ENCODE measurements at regions not wholly inside any gene's neighbourhood (a gene's known extent, or its start where the extent isn't known, plus 50 kb on each side); places are given as distances from the start of the nearest gene placed in this dataset.

DNA sequence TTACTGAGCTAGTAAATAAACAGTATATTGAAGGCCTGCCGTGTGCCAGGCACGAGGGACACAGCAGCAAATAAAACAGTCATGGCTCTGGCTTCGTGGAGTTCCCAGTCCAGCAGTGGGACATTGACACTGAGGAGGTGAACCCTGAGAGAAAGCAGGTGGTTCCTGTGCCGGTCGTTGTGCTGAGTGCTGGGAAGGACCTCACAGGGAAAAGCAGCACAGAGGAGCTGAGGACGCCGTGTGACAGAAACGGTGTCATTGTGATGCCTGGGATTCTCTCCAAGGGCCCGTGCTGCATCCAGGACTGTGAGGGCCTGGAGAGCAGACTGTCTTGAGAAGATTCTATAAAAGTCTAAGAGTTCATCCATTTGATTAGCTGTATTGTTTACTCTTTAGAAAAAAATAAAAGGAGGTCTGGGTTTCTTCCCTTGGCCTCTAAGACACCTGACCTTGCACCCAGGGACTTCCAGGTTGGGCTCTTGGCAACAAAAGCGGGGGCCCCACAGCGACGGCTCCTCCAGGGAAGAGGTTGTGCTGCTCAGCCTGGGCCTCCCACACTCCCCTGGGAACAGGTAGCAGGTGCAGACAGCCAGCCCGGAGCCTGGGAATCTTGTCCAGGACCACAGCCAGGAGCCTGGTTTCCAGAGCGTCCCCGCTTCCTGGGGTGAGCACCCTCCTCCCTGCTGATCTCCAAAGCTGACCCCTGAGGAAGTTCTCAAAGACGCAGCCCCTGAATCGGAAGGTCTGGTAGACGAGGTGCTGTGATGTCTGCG lies 251.2 kb upstream of the PMEPA1 start:
- DNase-seq: no peak

DNA sequence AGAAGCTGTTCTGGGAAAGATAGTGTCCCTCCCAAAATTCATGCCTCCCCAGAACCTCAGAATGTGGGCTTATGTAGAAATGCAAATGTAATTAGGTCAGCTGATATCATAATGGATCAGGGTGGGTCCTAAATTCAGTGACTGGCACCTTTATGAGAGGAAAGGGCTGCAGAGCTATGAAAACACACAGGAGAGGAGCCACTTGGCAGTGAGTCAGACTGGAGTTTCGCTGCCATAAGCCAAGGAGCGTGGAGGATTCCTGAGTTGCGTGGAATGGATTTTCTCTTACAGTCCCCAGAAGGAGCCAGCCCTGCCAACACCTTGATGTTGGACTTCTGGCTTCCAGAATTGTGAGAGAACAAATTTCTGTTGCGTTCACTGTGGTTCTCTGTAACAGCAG lies 249.8 kb upstream of the PMEPA1 start:
- DNase-seq: no peak

DNA sequence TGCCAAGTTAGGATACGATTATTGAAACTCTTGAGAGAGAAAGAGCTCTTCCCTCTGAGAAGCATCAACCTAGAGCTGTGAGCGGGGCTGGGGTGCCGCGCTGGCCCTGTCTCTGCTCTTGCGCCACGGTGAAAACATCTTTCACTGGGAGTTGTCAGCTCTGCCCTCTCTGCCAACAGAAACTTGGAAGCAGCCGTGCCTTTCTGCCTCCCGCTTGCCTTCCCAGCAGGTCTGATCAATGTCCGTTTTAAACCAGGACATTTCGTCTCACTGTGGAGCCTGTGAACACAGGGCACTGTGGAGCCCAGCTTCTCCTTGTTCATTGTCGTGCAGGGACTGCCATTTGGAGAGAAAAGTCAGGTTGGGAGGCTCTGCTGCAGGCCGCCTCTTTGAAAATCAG lies 249.2 kb upstream of the PMEPA1 start:
- no peak for DNase-seq

DNA sequence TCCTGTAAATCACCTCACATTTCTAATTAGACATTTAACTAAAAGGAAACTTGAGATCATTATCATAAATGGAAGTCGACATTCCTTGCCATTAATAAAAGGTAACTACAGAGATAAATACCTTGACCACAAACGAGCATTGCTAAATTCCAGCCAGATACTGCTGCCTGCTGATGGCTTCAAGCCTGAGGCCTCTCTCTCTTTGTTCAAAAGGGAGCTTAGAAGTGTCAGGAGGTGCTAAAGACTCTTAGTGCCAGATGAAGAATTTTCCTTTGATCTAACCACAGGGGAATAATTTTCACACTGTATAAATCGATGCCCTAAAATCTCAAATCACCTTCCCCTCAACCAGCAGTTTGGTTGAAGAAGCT lies 248.2 kb upstream of the PMEPA1 start:
- DNase-seq: no peak

DNA sequence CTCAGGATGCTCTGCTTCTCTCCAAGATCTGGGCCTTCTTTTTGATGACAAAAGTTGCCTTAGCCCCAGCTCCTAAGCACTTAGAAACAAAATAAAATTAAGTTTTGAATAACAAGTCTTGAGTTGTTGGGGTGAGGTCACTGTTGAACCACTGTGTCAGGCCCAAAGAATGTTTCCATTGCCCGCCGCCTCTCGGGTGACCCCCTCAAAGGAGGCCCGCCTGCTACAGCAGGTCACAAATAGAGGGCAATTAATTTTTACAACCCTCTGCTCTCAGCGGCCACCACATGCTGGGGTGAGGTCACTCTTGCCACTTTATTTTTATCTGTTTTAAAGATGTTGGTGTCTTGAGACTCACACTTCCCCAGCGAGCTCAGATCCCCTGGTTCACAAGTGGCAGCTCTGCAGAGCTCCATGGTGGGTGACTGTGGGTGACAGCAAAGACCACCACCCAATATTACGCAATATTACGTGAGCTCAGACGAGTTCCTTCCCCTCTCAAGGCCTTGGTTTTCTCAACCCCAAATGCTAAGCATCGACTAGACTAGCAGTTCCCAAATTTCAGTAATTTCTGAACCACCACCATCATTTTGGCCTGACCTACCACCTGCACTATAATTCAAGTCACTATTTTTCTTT lies 247.7 kb upstream of the PMEPA1 start:
- no peak for DNase-seq

DNA sequence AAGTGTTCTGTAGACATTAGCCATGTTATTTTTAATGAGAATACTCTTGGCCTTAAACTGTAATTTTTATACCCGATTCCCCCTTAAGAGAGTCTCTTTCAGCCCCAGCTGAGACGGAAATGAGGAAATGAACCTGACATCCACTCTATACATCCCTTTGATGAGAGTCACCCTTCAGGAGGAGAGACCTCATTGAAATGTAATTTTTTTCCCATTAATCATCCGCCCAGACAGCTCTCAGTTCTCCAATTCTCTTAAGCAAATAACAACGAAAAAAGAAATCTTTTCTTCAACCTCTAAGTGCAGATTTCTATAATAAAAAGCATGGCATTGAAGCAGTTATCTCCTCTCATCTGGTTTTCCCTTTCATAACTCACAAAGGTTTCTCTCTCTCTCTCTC lies 243.8 kb upstream of the PMEPA1 start:
- no peak for DNase-seq

DNA sequence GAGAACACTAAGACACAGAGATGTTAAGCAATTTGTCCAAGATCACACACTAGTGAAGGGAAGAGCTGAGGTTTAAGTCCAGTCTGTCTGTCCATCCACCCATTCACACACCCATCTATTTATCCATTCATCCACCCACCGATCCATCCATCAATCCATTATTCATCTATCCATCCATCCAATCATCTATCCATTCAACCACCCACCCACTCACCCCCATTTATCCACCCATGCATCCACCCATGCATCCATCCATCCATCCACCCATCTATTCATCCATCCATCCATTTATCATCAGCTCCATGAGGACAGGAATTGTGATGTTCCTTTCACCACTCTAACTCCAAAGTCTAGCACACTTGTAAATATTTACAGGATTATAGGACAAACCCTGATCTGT lies 242.3 kb upstream of the PMEPA1 start:
- DNase-seq: no peak

DNA sequence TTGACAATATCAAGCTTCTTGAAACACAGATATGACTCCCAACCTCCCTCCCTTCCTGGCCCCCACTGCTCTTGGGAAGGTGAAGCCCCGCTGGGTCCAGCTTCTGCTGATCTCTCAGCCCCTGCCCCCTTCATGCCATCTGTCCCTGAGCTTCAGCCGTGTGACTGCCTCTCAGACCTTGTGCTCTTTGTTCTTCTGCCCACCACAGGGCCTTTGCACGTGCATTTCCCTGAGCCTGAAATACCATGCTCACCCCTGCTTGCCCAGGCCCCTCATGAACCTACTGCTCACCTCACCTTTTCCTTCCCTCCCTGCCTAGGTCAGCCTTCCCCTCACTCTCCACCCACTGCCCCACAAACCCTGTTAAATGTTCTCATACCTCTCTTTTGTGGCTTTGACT lies 241.7 kb upstream of the PMEPA1 start:
- DNase-seq: no peak

DNA sequence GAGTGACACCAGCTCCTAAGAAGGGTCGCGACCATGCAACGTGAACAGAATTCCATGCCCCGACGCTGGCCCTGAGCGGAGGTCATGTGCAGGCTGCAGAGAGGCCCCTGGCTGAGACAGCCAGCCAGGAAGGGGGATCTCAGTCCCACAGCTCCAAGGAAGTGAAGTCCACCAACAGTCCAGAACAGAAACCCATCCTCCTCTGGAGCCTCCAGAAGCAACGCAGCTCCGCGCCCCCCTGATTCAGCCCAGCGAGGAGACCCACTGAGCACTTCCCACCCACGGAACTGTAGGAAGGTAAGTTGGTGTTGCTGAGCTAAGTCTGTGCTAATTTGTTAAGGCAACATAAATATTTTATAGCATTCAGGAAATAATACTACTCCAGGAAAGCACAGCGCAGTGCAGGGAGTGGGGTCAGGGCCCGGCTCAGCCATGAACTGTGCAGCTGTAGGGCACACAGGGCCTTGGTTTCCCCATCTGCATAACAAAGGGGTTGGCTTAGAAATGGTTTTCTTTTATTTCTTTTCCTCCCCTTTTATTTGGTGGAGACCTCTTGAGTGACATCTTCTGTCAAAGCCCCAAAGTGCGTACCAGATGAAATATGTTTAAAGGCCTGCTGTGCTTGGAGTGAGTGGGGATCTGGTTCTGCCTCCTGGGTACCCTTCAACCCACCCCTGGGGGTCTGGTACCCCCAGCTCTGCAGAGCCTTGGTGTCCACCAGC lies 241.1 kb upstream of the PMEPA1 start:
- no peak for DNase-seq

DNA sequence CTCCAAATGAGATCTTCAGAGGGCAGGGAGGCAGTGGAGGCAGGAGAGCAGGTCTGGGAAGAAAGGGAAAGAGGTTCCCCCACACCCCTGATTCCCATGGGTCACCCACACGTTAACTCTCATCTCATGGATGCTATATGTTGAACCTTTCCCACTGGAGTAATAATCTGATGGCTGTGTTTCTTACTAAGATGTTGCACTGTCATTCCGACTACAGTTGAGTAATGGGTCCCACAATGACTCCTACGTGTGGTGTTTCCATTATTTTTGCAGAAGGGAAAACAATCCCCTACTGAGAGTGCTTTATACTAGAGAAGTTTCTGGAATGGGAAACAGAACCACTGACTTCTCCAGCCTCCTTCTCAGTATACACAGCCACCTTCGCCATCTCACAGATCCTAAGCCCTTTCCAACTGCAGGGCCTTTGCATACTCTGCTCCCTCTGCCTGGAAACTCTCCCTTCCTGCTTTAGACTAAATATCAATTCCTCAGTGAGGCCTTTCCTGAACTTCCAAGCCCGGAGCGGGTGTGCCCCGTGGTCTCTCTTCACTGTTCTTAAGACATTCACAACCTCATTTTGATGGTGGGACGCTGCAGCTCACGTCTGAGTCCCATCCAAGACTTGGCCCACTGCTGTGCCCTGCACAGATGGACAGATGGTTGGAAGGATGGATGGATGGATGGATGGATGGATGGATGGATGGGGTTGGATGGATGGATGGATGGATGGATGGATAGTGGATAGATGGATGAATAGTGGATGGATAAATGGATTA lies 238.6 kb upstream of the PMEPA1 start:
- DNase-seq: no peak

DNA sequence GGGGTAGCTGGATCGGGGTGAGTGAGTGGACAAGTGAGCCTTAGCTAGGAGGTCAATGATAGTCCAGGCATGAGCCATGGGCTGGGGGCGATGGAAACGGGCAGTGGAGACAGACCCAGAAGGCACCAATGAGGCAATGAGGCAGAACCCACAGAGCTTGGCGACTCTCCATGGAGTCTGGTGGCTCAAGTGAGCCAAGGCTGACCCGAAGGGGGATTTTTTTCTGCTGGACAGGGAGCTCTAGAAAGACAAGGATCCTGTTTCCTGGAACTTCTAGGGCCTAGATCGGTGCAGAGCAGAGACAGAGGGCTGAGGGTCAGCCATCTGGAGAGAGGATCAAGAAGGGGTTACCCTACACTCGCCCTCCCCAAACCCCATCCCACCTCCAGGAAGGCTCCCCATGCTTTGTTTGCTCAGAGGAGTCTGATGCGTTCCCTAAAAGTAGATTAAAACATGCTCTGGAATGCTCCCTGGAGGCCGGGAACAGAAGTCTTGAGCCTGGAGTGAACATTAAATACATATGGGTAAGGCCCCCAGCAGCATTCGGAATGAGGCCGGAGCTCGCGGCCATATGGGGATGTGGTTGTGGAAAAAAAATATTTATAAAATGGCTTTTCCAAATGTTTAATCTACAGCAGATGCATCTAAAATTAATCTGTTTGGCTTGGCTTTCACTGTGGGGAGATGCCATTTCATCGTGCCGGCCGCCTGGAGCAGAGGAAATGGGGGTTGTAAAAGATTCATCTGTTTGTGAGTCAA lies 237.8 kb upstream of the PMEPA1 start:
- DNase-seq: no peak

DNA sequence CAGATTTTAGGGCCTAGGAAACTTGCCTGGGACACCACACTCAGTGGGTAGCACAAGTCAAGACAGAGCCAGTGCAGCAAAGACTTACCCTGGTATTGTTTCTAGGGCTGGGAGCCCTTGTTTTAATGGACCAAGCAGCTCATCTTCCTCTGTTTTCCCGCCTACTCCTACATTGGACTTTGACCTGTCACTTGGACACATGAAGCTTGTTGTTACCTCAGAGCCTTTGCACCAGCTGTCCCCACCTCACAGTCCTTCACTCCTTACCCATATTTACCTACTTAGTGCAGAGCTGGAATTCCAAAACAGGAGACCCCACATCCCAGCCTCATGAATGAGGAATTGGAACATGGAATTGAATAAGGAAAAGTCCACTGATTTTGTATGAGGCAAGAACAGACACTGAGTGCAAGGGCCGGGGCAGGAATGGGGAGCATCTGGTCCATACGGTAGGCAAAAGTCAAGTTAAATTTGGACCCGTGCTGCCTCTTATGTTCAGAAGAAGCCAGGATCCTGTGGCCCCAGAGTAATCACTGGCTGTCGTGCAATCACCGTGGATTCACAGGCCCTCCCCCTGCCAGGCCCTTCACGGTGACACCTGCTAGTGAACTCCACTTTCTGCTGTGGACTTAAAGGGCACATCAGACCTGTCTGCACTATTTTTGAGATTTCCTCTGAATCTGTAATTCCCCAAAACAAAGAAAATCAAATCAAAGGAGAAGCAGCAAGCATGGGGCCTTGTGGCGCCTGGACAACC lies 236.9 kb upstream of the PMEPA1 start:
- no peak for DNase-seq

DNA sequence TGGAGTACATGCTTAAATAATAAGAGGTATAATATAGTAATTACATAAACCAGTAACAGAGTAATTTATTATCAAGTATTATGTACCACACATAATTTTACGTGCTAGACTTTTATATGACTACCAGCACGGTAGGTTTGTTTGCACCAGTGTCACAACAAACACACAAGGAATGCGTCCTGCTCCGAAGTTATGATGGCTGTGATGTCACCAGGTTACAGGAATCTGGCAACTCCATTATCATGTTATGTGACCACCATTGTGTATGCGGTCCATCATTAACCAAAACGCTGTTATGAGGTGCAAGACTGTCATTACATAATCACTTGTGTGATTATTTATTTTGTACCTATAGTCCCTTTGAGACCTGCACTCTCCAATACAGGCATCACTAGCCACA lies 235.2 kb upstream of the PMEPA1 start:
- no peak for DNase-seq

DNA sequence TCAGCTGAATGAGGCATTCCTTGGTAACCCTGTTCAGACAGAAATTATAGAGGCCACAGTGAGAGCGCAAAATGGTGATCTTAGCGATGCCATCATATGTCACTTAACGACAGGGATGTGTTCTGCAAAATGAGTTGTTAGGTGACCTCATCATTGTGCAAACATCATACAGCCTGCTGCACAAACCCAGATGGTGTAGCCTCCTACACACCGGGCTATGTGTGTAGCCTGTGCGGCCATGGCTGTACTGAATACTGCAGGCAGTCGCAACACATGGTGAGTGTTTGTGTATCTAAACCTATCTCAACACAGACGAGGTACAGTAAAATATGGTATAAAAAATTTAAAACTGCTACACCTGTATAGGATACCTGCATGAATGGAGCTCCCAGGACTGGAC lies 234.1 kb upstream of the PMEPA1 start:
- DNase-seq: no peak

DNA sequence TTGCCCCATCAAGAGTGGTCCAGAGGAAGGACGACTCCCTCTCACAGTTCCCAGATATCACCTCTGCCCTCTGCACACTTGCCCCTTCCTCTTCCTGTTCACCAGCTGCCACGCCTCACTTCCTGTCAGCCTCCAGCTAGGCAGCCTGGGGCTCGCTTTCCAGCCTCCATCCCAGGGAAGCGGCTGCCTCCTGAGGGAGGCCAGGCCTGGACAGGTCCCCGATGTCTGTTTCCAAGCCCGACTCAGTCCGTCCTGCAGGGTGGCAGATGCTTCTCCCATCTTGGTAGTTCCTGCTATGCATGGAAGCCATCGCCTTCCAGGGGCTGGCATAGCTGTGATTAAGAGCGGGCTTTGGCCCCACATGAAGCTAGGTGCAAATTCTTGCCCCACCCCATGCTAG lies 233.5 kb upstream of the PMEPA1 start:
- DNase-seq: no peak

DNA sequence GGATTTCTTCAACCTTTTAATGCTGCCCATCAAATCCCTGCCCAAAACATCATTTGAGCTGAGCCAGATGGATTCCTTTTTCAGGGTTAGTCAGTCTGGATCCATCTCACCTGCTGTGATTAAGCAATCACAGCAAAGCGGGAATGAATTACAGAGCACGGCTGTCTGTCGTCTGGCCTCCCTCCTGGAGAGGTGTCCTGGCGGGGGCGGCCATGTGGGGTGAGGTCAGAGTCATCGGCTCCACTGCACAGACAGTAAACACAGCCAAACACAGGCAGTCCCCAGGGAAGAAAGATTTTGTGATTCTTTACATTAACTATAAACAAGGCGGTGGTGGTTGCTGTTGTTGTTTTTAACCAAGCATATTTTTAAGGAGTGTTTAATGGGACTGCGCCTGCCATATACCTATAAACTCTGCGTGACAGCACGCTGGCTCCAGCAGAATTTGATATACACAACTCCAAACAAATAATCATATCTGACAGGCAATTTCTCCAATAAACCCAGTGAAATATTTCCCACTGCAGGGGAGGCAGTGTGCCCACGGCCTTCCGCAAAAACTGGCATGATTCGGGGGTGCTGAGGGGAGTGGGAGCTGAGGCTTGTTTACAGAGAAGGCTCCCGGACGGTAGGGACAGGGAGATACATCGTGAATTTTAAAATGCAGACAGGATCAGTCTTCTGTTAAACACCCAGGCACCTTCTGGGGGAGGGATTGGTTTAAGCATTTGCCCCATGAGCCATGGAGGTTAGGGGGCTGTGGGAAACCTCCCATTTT lies 232.0 kb upstream of the PMEPA1 start:
- DNase-seq: peak; percentile 42

DNA sequence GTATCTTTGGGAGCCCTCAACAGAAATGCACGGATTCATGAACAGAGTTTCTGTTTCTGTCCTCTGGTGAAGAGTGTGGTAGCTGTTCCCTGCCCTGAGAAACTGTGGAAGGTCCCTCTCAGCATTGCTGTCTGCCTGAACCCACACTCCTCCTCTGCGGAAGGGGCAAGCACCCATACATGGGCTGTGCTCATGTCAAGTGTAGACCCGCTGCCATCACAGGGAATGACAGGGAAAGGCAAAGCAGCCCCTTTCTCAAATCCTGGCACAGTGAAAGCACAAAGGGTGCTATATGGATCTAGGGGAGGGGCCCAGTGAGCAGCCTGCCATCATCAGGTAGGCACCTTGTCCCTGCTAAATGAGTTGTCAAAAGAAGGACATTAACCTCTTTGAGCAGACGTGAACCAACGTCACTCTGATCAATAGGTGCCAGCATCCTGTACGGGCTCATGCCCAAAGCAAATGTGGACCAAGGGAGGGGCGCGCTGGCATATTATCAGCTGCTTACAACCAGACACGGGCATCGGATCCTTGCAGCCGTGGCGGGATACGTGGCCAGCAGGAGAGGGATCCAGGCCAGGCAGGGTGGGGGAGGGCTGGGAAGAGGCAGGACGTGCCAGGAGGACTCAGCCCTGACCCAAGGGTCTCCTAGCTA lies 231.2 kb upstream of the PMEPA1 start:
- DNase-seq: no peak

DNA sequence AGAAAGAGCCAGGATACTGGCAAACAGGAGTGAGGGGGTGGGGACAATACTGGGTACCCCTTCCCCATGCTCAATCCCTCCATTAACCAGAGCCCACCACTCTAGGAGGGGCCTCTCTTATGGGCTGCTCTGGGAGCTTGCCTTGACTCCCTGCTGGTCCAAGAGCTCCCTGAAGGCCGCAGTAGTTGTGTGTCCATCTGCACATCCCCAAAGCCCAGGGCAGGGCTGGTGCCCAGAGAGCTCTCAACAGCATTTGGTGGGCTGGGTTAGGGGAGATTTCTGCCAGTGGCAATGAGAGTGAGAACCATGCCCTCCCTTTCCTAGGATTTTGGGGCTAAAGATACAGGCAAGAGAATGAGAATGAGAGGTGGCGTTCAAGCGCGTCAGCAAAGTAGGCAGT lies 230.6 kb upstream of the PMEPA1 start:
- DNase-seq: no peak

DNA sequence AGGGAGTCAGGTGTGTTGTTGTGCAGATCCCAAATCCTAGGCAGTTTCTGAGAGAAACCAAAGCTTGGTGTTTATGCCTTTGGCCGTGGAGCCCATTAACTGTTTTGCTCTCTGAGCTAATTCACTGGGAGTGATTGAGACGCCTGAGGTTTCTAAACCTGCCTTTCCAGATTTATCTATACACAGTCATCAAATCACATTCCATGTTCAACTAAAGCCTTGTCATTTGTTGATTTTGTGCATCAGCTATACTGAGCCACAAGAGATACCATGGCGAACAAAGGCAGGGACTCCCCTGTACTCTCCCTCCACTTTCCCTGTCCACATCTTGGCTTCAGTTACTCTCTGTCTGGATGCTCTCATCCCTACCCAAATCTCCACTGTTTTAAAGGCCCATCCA lies 229.7 kb upstream of the PMEPA1 start:
- no peak for DNase-seq

All from NCI-H1417 treated with DMSO at 0.1 percent for 48 hours (cell line).